ENCODE measurements at regions not wholly inside any gene's neighbourhood (a gene's known extent, or its start where the extent isn't known, plus 50 kb on each side); places are given as distances from the start of the nearest gene placed in this dataset.

GRCh38 chr7:79953130-79953529, 181.5 kb upstream of the GNAI1 start:
- no peak for TF ChIP-seq POLR2A (IDR thresholded peaks at IDR 0.05)
- TF ChIP-seq, protein P1, sequence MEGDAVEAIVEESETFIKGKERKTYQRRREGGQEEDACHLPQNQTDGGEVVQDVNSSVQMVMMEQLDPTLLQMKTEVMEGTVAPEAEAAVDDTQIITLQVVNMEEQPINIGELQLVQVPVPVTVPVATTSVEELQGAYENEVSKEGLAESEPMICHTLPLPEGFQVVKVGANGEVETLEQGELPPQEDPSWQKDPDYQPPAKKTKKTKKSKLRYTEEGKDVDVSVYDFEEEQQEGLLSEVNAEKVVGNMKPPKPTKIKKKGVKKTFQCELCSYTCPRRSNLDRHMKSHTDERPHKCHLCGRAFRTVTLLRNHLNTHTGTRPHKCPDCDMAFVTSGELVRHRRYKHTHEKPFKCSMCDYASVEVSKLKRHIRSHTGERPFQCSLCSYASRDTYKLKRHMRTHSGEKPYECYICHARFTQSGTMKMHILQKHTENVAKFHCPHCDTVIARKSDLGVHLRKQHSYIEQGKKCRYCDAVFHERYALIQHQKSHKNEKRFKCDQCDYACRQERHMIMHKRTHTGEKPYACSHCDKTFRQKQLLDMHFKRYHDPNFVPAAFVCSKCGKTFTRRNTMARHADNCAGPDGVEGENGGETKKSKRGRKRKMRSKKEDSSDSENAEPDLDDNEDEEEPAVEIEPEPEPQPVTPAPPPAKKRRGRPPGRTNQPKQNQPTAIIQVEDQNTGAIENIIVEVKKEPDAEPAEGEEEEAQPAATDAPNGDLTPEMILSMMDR (IDR thresholded peaks at IDR 0.05), result no peak

Data from right lobe of liver (tissue), 4 donors.